Stimulated activated CD8-positive, alpha-beta memory T cell treated with anti-CD3 and anti-CD28 coated beads, Interleukin-4, amount 100 ng/mL, for 1 hour (primary cell): ENCODE measurements at regions not wholly inside any gene's neighbourhood (a gene's known extent, or its start where the extent isn't known, plus 50 kb on each side); places are given as distances from the start of the nearest gene placed in this dataset.

Source experiments
- DNase-seq, 2 donors: peaks; one replicate each; pipeline ENCODE4 v3.0.0-alpha.2; 2020; ENCODE audit warnings: low read depth in 2 of 2, low spot score in 1 of 2

DNA sequence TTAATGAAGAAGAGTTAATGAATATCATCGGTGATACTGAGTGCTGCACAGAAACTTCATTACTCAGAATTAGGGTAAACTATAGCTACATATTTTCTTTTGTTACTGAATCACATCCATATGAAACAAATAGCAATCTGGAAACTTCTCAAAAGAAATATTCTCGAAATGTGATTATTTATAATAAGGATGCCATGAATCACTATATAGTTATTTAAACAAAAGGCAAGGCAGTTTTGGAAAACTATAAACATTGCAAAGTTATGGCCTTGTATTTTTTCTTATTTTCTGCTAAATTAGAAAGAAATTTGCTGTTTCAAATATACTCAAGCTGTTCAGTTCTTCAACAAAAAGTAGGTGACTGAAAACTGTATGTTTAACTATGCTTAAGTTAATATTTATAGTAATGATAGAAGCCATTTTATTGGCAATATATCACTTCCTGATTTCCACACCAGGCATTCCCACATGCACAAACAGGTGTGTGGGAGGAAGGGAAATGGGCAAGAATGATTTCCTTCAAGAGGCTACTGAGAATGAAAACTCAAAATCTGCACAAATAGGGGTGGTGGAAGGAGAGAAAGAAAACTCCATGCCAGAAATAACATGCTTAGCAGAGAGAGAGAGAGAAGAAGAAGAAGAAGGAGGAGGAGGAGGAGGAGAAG is 74.5 kb upstream of the FRY start:
- no peak for DNase-seq

DNA sequence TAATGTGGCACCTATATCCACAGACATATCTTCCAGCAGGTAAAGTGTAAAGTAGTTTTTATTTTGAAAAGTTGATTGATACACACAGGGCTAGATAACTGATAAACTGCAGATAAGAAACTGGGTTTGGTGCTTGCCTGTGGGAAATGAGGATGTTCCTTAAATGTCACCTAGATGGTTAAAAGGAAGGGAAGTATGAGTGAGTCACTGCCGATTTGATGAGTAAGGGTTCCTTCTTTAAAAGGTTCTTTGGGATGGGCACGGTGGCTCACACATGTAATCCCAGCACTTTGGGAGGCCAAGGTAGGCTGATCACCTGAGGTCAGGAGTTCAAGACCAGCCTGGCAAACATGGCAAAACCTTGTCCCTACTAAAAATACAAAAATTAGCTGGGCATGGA is 73.8 kb upstream of the FRY start:
- no peak for DNase-seq

DNA sequence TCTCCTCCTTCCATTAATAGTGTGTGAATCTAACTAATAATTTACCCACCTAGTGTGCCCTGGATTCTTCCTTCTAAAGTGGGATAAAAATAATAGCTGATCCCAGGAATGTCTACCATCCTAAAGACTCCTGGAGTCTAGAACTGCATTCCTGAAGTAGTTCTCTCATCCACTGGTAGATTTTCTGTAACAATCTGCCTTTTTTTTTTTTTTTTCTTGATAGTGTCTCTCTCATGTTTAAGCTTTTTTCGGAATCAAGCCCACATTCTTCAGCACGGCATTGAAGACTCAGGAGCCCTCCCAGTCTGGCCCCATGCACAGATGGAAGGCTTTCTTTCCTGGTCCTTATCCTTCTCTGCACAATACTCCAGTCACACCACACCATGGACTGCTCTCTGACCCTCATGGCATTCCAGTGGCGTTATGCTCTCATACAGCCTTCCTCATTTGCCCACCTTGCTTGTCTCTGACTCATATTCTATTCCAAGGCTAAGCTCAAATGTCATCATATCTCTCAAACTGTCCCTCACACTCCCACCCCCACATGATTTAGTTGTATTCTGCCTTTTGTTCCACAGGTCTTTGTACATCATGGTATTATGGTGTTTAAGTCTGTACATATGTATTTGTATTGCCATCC is 68.7 kb upstream of the FRY start:
- DNase-seq = no peak

DNA sequence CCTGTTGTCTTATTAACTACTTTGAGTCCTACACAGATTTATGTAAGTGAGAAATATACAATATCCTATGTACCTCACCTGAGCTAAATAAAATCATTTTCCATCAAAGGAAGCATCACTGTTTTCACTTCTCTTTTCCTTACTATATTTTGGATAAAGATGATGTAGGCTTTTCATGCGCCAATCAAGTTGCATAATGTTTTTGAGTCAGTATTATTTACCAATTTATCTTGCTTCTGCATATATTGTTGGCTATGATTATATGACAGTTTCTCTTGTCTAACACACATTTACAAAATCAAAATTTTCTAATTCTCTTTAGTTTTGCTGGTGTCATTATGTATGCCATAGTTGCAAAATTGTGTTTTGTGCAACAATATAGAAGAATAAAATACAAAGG is 67.9 kb upstream of the FRY start:
- no peak for DNase-seq

GRCh38 chr13:31964168-31964567 is 67.4 kb upstream of the FRY start:
- no peak for DNase-seq

DNA sequence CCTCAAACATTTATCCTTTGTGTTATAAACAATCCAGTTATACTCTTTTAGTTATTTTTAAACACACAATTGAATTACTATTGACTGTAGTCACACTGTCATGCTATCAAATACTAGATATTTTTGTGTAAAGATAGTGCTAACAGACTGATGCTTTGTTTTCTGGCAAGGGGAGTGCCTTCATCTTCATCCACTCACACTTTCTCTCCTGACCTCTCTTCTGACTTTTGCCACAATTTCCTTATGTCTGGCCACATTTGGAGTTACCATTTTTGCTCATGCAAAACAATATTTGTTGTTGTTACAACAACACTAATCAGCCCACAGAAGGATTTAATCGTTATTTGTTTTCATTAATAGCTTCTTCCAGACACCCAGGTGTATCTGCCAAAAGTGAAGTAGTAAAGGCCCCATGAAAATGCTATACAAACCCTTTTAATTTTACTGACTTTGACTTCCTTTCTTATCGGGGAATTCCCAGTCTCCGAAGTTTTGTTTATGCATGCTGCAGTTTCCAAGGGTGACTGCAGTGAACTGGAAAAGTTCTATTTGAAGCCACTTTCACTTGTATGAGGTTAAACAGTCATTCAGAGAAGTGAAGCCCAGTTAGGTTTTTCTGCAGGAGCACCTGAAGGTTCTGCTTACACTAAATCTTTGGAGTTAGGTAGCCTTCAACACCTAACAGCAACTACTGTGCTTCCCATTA is 66.1 kb upstream of the FRY start:
- no peak for DNase-seq

- no peak for DNase-seq
Observed at GRCh38 chr13:31967155-31967554, 64.4 kb upstream of the FRY start.

DNA sequence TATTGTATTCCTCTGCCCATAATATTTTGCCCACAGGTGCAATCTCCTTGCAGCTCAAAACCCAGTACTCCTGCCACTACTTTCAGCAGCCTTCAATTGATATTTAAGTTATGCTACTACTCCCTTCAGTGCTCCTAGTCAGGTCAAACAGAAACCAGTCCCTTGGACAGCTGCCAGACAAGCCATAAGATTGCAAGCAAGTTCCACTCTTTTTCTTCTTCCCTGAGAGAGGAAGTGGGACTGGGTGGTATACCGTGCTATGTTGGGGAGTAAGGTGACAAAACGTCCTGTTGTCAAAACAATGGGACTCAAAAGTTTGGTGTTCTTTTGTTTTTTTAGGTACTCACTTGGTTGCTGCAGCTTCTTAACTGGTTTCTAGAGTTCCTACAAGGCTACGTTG is 63.1 kb upstream of the FRY start:
- no peak for DNase-seq

GRCh38 chr13:31970231-31970930 is 61.2 kb upstream of the FRY start:
- DNase-seq = no peak

- DNase-seq = no peak
Observed at GRCh38 chr13:31972453-31972852, 59.1 kb upstream of the FRY start.

DNA sequence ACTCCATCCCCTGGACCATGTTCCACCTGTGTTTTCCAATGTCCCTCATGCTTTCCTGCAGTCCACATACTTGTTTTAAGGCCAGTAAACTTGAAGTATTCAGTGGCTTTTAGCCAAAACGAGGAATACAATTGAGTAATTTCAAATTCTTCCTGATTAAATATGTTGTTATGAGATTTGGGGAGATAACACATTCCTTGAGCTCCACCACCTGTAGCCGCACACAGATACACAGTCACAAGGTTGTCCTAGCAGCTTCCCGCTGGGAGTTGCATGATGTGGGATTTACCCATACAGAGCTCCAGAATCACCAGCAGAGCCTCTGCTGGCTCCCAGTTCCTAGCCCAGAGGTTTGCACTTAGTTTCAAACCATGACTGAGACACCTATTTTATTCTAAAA is 53.6 kb upstream of the FRY start:
- DNase-seq = no peak

DNA sequence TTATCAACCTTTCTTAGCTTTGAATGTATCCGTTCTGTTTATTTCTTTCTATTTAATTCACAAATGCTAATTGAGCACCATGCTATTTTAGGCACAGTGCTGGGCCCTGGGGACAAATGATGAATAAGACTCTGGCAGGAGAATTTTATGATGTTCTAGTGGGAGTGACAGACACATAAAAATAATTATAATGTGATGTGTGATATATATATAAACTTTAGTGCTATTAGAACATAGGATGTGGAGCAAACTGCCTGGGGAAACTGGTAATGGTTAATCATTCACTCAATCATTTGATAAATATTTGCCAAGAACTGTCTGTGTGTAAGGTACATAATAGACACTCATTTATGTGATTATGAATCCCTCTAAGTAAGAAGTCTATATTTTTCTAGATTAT is 50.7 kb upstream of the FRY start:
- no peak for DNase-seq
